Neural cell (in vitro differentiated cells): ENCODE measurements at regions not wholly inside any gene's neighbourhood (a gene's known extent, or its start where the extent isn't known, plus 50 kb on each side); places are given as distances from the start of the nearest gene placed in this dataset.

Experiments used
- H2AFZ ChIP-seq: fragments of 200-600, 300-800 bp; sonication (generic), shearing (Covaris generic); 2 replicates; pipeline ENCODE4 v1.6.0; 2014; ENCODE audit warnings: low read depth, mild to moderate bottlenecking, antibody characterized with exemption, low read length, moderate library complexity
- H3F3A ChIP-seq: fragments of 200-600 bp; shearing (Covaris generic); 2 replicates; pipeline ENCODE4 v1.6.1; 2016; ENCODE audit warnings: mild to moderate bottlenecking, moderate library complexity, mixed read lengths, antibody characterized with exemption, low read length; ENCODE audit not compliant: insufficient read depth, poor library complexity, severe bottlenecking
- H3K27ac ChIP-seq: fragments of 200-600, 300-800 bp; sonication (generic), shearing (Covaris generic); 2 replicates; pipeline ENCODE4 v1.5.1; 2014; ENCODE audit warnings: mild to moderate bottlenecking, low read length, moderate library complexity
- H3K27me3 ChIP-seq: fragments of 300-800, 200-600 bp; sonication (generic), shearing (Covaris generic); 2 replicates; pipeline ENCODE4 v1.6.0; 2014; ENCODE audit warnings: mild to moderate bottlenecking, low read depth, low read length, moderate library complexity; ENCODE audit not compliant: insufficient read depth
- H3K36me3 ChIP-seq: fragments of 300-800, 200-600 bp; sonication (generic), shearing (Covaris generic); 2 replicates; pipeline ENCODE4 v1.5.1; 2014; ENCODE audit warnings: mild to moderate bottlenecking, antibody characterized with exemption, low read length, moderate library complexity; ENCODE audit not compliant: insufficient read depth
- H3K4me2 ChIP-seq: fragments of 300-800, 200-600 bp; sonication (generic), shearing (Covaris generic); 2 replicates; pipeline ENCODE4 v1.6.0; 2014; ENCODE audit warnings: mild to moderate bottlenecking, low read length
- H3K4me3 ChIP-seq: fragments of 300-800, 200-600 bp; sonication (generic), shearing (Covaris generic); 2 replicates; pipeline ENCODE4 v1.5.1; 2014; ENCODE audit warnings: mild to moderate bottlenecking, low read length, moderate library complexity
- H3K79me2 ChIP-seq: fragments of 200-600 bp; shearing (Covaris generic); replicated peaks from 2 replicates; pipeline ENCODE4 v1.6.0; 2014; ENCODE audit warnings: mild to moderate bottlenecking, low read length, moderate library complexity; ENCODE audit not compliant: insufficient read depth
- H3K9ac ChIP-seq: fragments of 300-800, 200-600 bp; sonication (generic), shearing (Covaris generic); 2 replicates; pipeline ENCODE4 v1.6.1; 2016; ENCODE audit warnings: mild to moderate bottlenecking, low read length, mixed read lengths
- H3K9me2 ChIP-seq: fragments of 200-600 bp; shearing (Covaris generic); 2 replicates; pipeline ENCODE4 v1.6.1; 2016; ENCODE audit warnings: mild to moderate bottlenecking, low read length, mixed read lengths; ENCODE audit not compliant: insufficient read depth
- H3K9me3 ChIP-seq: fragments of 200-600, 300-800 bp; sonication (generic), shearing (Covaris generic); 2 replicates; pipeline ENCODE4 v1.6.1; 2016; ENCODE audit warnings: mild to moderate bottlenecking, mixed run types, low read length, moderate library complexity, mixed read lengths
- H4K20me1 ChIP-seq: fragments of 200-600 bp; shearing (Covaris generic); 2 replicates; pipeline ENCODE4 v1.6.1; 2016; ENCODE audit warnings: mild to moderate bottlenecking, mixed run types; ENCODE audit not compliant: insufficient read depth
- EP300 ChIP-seq: fragments of 450-650 bp; conservative IDR thresholded peaks from 2 replicates; pipeline ENCODE4 v1.6.1; 2014; ENCODE audit warnings: antibody characterized with exemption, mild to moderate bottlenecking, moderate library complexity; ENCODE audit not compliant: poor library complexity, severe bottlenecking
- EZH2 ChIP-seq: fragments of 200-600, 300-800 bp; shearing (Covaris generic), sonication (generic); IDR thresholded peaks from 2 replicates; pipeline ENCODE4 v1.6.1; 2014; ENCODE audit warnings: antibody characterized with exemption, low read length, borderline replicate concordance, mild to moderate bottlenecking; ENCODE audit not compliant: insufficient read depth, poor library complexity, severe bottlenecking
- MXI1 ChIP-seq: fragments of 450-650 bp; conservative IDR thresholded peaks from 2 replicates; pipeline ENCODE4 v1.6.1; 2014; ENCODE audit warnings: antibody characterized with exemption, mild to moderate bottlenecking; ENCODE audit not compliant: poor library complexity, severe bottlenecking
- POLR2AphosphoS5 ChIP-seq: IDR thresholded peaks from 2 replicates; pipeline ENCODE4 v1.6.1; 2012
- RAD21 ChIP-seq: fragments of 450-650 bp; conservative IDR thresholded peaks from 2 replicates; pipeline ENCODE4 v1.6.1; 2014; ENCODE audit warnings: antibody characterized with exemption, mild to moderate bottlenecking, moderate library complexity
- SMC3 ChIP-seq: fragments of 450-650 bp; conservative IDR thresholded peaks from 2 replicates; pipeline ENCODE4 v1.6.1; 2014; ENCODE audit warnings: antibody characterized with exemption, mild to moderate bottlenecking, moderate library complexity; ENCODE audit not compliant: poor library complexity
- TAF1 ChIP-seq: IDR thresholded peaks from 2 replicates; pipeline ENCODE4 v1.6.1; 2012; ENCODE audit warnings: low read depth
- TF ChIP-seq, protein P1 (sequence below): fragments of 450-650 bp; IDR thresholded peaks from 2 replicates; pipeline ENCODE4 v1.5.1; 2014; ENCODE audit warnings: antibody characterized with exemption, mild to moderate bottlenecking, moderate library complexity; ENCODE audit not compliant: poor library complexity, severe bottlenecking
- TF ChIP-seq, protein P2 (sequence below): IDR thresholded peaks from 2 replicates; pipeline ENCODE4 v1.6.1; 2012; ENCODE audit warnings: borderline replicate concordance

DNA sequence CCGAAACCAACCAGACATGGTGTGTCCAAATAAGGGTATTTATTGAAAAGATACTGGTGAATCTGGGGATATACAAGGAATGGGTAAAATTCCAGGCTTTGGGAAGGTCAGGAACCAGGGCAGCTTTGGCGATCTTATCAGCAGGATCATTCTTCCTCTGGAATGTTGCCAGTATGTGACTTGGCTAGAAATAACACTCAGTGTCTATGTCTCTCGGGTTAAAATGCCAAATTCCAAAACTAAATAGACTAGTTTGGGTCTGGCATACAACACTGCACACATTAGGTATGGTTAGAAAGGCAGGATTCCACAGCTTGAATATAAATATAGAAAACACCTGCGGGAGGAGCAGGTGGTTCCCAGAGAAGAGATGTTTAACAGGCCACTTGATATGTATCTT, 220.2 kb upstream of the CD96 start (continued):
- TF ChIP-seq, protein P1, sequence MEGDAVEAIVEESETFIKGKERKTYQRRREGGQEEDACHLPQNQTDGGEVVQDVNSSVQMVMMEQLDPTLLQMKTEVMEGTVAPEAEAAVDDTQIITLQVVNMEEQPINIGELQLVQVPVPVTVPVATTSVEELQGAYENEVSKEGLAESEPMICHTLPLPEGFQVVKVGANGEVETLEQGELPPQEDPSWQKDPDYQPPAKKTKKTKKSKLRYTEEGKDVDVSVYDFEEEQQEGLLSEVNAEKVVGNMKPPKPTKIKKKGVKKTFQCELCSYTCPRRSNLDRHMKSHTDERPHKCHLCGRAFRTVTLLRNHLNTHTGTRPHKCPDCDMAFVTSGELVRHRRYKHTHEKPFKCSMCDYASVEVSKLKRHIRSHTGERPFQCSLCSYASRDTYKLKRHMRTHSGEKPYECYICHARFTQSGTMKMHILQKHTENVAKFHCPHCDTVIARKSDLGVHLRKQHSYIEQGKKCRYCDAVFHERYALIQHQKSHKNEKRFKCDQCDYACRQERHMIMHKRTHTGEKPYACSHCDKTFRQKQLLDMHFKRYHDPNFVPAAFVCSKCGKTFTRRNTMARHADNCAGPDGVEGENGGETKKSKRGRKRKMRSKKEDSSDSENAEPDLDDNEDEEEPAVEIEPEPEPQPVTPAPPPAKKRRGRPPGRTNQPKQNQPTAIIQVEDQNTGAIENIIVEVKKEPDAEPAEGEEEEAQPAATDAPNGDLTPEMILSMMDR = no peak

DNA sequence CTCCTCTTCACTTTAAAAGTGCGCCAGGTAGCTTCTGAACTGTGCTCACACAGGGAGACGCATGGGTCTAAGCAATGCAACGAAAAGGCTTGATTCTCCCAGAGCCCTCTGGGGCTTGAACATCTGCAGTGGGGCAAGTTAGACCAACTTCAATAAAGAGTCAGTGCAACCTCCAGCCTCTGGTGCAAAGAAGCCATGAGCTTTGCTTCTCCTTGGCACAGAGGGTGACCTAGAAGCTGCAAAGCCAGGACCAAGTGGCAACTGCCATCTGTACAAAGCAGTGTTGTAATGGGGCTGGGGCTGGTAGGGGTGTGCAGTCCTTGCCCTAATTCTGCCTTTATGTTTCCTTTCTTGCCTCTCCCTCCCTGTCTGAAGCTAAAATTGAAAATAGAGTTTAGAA, 219.0 kb upstream of the CD96 start:
- Histone ChIP-seq H3K79me2 (no peaks in the 10 kb centered on the region), H3K27ac (no peak overlapping the region), H3K4me2 (no peak overlapping the region), H3K4me3 (no peak overlapping the region), H3K9me2 (no peaks in the 10 kb centered on the region), H4K20me1 (no peaks in the 10 kb centered on the region), H2AFZ (no peak overlapping the region), H3K9ac (no peak overlapping the region), H3F3A (no peaks in the 10 kb centered on the region), H3K9me3 (no peaks in the 10 kb centered on the region), H3K27me3 (no peaks in the 10 kb centered on the region), H3K36me3 (no peaks in the 10 kb centered on the region)
- TF ChIP-seq RAD21 (no peak), MXI1 (no peak), SMC3 (no peak), EP300 (no peak)
- TF ChIP-seq, protein P1 = no peak
- TF ChIP-seq, protein P2, sequence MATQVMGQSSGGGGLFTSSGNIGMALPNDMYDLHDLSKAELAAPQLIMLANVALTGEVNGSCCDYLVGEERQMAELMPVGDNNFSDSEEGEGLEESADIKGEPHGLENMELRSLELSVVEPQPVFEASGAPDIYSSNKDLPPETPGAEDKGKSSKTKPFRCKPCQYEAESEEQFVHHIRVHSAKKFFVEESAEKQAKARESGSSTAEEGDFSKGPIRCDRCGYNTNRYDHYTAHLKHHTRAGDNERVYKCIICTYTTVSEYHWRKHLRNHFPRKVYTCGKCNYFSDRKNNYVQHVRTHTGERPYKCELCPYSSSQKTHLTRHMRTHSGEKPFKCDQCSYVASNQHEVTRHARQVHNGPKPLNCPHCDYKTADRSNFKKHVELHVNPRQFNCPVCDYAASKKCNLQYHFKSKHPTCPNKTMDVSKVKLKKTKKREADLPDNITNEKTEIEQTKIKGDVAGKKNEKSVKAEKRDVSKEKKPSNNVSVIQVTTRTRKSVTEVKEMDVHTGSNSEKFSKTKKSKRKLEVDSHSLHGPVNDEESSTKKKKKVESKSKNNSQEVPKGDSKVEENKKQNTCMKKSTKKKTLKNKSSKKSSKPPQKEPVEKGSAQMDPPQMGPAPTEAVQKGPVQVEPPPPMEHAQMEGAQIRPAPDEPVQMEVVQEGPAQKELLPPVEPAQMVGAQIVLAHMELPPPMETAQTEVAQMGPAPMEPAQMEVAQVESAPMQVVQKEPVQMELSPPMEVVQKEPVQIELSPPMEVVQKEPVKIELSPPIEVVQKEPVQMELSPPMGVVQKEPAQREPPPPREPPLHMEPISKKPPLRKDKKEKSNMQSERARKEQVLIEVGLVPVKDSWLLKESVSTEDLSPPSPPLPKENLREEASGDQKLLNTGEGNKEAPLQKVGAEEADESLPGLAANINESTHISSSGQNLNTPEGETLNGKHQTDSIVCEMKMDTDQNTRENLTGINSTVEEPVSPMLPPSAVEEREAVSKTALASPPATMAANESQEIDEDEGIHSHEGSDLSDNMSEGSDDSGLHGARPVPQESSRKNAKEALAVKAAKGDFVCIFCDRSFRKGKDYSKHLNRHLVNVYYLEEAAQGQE = no peak

DNA sequence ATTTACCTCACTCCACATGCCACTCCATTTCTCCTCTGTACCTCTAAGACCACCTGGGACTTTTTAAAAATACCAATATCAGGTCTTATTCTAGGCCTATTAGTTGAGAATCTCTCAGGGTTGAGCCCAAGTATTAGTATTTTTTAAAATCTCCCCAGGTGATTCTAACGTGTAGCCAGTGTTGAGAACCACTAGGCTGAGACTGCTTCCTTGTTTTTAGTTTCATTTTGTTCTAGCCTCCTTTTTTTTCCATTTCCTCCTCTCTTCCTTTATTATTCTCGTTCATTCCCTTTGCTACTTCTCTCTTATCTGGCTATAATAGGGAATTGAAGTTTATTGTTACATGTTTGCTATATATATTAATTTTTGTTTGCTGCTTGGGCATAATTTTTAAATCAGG, 217.8 kb upstream of the CD96 start:
- Histone ChIP-seq H3K27me3 (no peaks in the 10 kb centered on the region), H3K27ac (no peak overlapping the region), H3K9me3 (no peaks in the 10 kb centered on the region), H3K4me2 (no peak overlapping the region), H3F3A (no peaks in the 10 kb centered on the region), H3K79me2 (no peaks in the 10 kb centered on the region), H4K20me1 (no peaks in the 10 kb centered on the region), H3K9ac (no peak overlapping the region), H3K9me2 (no peaks in the 10 kb centered on the region), H3K4me3 (no peak overlapping the region), H3K36me3 (no peaks in the 10 kb centered on the region), H2AFZ (no peak overlapping the region)
- TF ChIP-seq, protein P2 = no peak
- TF ChIP-seq POLR2AphosphoS5 (no peak), TAF1 (no peak), SMC3 (no peak), RAD21 (no peak), MXI1 (no peak), EZH2 (no peak), EP300 (no peak)
- TF ChIP-seq, protein P1 = no peak
